Activated CD4-positive, alpha-beta T cell treated with anti-CD3 and anti-CD28 coated beads for 48 hours (primary cell): ENCODE measurements at regions not wholly inside any gene's neighbourhood (a gene's known extent, or its start where the extent isn't known, plus 50 kb on each side); places are given as distances from the start of the nearest gene placed in this dataset.

Source experiments
- DNase-seq: peaks from one replicate; pipeline ENCODE4 v3.0.0-alpha.2; 2020

GRCh38 chr3:74506246-74506645, 108.2 kb downstream of the CNTN3 start:
- DNase-seq, result no peak

GRCh38 chr3:74501007-74501406, 113.5 kb downstream of the CNTN3 start:
- no peak for DNase-seq

DNA sequence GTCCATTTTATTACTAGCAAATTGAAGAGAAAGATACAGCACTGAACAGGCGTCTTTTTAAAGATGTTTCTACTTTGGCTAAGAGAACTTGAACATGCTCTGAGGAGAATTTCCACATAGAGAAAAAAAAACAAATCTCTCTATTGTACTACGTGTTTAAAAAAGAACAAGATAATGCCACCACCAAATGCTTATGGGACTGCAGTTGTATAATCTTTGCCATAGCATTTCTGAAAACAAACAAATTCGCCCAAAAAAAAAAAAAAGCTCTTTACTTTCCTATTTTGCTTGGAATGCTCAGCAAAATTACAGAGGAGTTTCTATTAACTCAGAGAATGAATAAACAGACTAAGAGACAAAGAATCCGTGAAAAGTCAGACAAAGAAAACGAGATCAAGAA, 114.2 kb downstream of the CNTN3 start:
- DNase-seq, result no peak

DNA sequence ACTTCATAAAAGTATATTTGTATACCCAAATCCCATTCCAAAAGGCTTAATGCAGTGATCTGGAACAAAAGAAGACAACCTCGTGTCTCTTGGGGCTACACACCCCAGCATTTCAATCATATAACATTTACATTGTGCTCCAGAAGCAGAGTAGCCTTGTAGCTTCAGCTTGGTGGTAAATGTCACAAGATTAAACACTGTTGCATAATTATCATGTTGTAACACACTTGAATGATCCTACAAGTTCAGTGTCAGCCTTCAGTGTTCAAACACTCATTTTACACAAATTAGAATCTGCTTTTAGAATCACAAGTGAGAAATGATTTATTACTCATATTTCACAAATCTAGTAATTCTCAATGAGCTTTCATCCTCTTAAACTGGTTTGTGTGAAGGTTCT, 122.6 kb downstream of the CNTN3 start:
- DNase-seq, result no peak

DNA sequence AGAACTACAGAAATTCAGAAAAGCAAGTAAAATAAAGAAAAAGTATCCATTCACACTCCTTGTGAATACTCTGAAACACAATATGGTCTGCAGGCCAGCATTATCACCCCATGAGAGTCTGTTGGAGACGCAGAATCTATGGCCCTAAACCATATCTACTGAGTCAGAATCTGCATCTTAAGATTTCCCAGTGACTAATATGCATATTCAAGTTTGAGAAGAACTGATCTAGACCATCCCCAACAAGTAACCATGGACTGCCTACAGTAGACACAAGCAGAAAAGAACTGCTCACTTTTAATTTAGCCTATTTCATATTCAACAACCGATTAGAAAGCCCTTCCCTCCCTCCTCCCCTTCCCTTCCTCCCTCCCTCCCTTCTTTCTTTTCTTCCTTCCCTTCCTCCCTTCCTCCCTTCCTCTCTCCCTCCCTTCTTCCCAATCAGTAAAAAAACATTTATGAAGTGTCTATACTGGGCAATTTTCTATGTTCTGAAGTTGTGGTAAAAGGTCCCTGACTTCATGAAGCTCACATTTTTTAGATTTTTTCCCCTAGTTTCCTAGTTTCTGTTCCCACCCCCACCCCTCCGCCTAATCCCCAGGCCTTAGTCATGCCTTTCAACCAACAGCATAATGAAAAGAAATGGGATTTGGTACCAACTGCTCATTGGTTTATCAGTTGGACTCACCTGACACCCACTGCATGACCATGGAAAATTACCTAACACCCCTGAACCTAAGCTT, 125.2 kb downstream of the CNTN3 start:
- no peak for DNase-seq

DNA sequence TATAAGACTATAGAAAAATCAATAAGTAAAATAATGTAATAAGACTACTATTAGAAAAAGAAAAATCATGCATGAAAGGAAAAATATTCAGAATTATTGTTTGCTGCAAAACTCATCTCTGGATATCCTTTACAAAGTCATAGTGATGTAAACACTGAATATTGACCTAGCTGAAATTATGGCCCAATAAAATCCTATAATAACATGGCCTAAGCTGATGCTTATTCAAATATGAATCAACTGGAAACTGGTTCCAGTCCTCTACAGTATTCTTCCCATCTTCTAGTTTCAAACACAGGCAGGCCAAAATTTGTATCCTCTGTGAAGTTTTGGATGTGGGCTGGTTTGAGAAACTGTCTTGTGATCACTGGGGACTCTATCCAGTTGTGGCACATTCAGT, 134.5 kb downstream of the CNTN3 start:
- no peak for DNase-seq

DNA sequence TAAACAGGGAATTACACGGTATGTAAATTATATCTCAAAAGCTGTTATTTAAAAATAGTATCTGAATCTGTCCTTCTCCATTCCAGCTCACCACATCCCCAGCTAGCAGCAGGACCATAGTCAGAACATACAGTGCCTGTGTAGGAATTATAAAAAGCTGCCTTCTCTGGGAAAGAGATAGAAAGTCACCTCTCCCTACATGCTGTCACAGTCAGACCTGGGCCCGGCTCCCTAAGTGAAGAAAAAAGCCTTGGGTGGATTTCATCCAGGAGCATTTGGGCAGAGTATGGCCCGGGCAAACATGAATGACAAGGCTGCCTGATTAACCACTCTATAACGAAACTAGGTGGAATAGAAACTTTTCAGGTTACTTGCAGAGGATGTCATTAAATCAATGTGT, 144.1 kb downstream of the CNTN3 start:
- DNase-seq, result no peak

DNA sequence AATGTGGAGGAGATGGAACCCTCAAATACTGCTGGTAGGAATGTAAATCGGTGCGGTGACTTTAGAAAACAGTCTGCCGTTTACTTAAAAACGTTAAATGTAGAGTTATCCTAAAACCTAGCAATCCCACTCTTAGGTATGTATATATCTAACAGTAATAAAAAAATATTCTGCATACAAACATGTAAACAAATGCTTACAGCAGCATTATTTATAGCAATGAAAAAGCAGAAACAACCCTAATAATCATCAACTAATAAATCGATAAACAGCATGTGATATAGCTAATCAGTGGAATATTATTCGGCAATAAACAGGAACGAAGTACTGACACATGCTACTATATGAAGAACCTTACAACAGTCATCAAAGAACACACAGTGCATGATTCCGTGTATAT, 144.7 kb downstream of the CNTN3 start:
- DNase-seq, result no peak

DNA sequence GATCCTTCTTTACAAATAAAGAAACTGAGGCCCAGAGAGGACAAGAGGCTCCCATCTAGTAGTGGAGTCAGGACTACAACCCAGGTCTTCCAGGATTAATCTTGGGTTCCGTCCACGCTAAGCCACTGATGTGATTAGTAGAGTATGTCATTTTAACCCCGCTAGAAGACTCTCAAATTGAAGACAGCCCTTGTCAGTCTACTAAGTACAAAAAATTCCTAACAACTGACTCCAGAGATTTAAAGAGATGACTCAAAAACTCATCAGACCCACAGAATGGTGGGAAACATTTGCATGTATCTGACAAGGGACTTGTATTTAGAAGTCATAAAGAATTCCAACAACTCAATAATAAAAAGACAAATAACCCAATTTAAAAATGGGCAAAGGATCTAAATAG, 145.3 kb downstream of the CNTN3 start:
- DNase-seq, result no peak

DNA sequence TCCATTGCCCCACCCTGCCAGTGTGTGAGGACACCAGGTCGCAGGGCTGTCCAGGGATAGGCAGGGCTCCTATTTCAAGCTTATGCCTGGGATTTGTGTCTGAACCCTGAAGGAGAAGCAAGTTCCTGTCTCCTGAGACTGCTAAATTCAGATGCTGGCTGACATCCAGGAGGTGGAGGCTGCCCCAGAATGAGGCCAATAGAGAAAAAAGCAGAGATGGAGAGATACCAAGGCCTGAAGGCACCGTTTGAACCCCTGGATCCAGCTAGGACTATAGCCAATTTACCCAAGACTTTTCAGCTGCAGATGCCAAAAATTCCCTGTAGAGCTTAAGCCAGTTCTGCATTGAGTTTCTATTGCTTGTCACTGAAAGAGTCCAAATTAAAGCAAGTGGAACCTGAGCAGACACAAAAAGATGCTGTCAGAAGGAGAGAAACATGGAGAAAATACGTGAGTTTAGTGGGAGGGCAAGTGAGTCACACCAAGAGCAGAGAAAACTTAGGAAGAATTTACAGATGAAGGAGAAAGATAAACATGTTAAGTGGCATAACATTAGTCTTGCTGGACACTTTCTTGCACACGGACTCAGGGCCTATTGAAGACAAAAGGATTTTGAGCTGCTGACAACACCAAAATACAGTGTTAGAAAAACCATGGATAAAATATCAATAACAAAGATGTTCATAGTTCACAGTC, 148.6 kb downstream of the CNTN3 start:
- no peak for DNase-seq

GRCh38 chr3:74463515-74463914, 150.9 kb downstream of the CNTN3 start:
- no peak for DNase-seq

- DNase-seq, result no peak
Observed at GRCh38 chr3:74456166-74456565, 158.3 kb downstream of the CNTN3 start.

GRCh38 chr3:74447221-74447620, 167.2 kb downstream of the CNTN3 start:
- DNase-seq, result no peak

GRCh38 chr3:74445541-74445940, 168.9 kb downstream of the CNTN3 start:
- DNase-seq, result no peak

DNA sequence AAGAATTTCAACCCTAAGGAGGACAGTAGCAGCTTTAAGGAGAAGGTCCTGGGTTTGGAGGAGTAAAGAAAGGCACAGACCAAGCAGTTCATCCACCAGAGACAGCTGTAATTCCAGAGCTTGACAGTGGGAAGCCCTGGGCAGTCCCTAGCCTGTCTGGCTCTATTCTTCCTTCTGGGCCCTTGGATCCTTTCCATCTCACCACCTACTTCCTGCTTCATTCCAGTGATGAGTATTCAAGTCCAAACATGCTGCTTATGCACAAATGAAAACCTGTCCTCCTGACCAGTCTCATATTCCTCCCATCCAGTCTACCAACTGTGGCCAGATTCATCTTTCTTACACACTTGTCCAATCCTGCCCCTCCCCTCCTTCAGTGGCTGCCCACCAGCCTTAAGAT, 171.4 kb downstream of the CNTN3 start:
- no peak for DNase-seq

DNA sequence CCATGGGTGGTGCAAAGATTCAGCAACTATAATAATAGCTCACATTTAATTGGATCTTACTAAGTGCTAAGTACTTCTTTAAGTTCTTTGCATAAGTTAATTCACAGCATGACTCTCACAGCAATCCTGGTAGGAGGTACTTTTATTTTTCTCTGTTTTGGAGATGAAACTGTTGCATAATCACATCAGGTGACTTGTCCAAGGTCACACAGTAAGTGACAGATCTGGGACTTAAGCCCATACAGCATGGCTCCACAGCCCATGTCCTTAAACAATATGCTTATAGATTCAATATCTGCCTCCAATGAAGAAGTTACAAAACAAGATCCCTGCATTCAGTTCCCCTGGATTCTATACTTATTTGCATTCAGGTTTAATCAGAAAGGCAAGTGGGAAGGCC, 171.8 kb downstream of the CNTN3 start:
- no peak for DNase-seq

DNA sequence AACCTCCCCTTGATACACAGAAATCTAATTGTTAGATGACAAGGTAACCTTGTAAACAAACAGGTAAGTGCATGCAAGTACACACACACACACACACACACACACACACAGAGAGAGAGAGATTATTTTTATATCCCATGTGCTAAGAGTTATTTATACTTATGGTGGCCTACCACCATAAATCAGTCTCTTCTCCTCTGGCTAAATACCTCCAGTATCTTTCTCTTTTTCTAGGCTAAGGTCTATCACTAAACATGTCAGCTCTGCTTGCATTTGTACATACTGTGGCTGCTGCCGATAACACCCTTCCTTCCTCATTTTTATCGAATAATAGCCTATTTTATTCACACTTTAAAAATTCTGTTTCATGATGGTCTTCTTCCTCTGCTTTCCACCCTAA, 172.4 kb downstream of the CNTN3 start:
- DNase-seq, result no peak

DNA sequence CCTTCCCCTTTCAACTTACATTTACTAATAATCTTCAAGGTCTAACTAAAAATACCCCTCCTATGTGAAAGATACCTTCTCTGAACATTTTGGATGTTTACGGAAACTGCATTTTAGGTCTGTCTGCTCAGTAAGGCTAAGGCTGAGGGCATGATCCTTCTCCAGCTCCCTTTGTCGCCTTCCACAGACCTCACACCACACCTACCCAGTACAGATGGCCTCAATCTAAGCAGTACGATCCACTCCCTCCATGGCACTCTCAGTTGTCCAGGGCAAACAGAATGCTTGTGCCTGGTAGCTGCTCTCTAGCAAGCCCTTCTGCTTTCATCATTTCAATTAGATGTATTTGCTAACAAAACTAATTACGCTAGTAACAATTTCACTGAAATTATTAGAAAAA, 178.3 kb downstream of the CNTN3 start:
- DNase-seq, result no peak

DNA sequence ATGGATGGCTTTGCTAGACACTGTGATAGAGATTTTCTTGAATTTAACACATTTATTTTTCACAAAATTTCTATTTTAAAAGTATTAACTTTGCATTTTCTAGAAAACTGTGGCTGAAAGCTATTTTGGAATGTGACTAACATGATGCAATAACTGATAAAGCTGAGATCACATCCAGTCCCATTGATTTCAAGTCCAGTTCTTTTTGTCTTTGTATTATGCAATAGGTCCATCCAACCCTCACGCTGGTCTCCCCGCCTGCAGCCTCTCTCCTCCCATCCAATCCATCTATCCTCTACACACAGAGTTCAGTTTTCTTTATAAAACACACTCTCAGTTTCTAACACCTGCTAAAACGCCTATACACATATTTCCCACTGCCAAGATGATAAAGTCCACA, 178.8 kb downstream of the CNTN3 start:
- DNase-seq, result no peak

GRCh38 chr3:74434406-74434805, 180.1 kb downstream of the CNTN3 start:
- DNase-seq, result no peak

DNA sequence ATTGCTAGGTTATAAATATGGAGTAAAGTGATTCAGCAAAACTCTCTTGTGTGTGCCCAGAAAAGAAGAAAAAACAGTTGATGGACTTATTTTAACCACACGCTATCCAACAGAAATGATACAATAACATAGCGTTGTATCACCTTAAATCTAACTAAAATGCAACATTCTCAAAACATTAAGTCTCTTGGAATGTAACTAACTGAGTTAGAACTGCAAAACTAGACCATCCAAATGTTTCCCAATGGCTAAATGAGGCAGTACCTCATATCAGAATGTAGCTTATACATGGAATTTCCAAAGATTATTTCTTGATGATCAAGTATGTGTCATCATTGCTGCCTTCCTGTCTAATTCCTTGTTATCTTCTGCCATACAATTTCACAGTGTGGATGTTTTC, 187.9 kb downstream of the CNTN3 start:
- DNase-seq, result no peak

DNA sequence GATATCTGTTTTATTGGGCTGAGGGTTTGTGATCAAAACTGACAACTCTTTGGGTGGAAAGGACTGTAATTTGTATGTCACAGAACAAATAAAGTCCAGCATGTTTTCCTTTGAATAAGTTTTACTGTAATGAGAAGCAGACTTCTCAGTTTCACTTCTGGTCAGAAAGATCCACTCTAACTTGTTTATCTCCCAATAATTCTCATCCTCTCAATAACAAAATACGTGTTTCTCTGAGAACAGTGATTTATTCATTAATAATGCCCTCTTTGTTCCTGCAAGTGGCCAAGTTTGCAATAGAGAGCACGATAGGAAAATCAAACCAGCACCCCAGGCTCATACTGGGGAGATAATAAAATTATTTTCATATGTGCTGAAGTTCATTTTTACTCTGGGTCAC, 190.6 kb downstream of the CNTN3 start:
- DNase-seq, result no peak

DNA sequence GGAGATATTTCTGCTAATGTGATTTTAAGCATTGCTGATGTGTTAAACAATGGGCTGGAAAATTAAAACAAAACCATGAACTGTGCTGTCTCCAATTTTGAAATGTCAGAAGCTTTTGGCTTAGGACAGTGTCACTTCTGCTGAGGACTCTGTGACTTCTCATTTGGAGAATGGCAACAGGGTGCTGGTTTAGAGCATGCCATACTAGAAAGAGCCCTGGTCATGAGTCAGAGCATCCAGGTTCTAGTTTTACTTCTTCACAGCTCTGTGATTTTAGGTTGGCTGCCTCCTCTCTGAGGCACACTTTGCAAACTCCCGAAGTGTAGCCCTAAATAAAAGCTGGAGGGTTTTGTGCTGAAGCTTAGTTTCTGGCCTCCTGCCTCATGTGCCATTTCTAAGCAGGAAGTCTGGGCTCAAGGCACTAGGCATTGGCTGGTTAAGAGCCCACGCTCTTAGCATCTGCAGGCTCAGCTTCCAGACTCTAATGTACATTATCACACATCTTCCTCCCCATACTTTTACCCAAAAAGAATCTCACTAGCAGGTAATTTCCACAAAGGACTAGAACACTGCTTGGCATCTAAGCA, 193.8 kb downstream of the CNTN3 start:
- no peak for DNase-seq

DNA sequence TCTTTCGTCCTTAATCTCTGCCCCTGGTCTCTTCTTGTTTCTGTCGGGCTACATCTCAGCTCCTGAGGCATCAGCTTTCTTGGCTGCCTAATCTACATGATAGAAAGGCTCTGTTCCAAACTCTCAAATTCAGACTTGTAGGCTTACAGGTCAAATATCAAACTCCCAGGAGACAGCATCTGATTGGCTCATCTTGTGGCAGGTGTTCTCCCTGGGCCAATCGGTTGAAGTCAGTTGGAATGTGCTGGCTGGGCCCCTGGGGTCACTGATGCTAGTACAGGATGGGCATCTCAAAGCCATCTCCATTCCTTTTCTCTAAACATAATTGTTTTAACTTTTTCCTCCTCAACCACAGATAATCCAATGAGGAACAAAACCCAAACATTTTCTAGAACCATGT, 198.7 kb downstream of the CNTN3 start:
- DNase-seq, result no peak
